Stimulated activated CD4-positive, alpha-beta T cell treated with anti-CD3 and anti-CD28 coated beads, Interleukin-15, amount 100 ng/mL, for 24 hours (primary cell): ENCODE measurements at regions not wholly inside any gene's neighbourhood (a gene's known extent, or its start where the extent isn't known, plus 50 kb on each side); places are given as distances from the start of the nearest gene placed in this dataset.

Experiments
- DNase-seq: peaks from one replicate; pipeline ENCODE4 v3.0.0-alpha.2; 2020

DNA sequence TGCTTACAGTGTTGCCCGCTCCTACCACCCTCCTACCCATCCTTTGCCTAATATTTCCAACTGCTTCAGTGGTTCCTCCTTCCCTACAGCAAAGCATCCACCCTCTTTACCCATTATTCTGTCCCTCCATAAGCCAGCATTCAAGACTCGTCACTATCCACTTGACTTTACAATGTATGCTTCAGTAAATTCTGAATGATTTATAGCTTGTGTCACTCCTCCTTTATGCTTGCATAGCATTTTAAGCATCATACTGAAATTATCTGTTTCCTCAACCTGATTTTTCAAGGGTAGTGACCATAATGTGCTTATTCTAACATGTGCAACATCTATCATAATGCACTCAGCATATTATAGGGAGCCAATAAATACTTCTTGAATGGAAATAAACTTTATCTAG is 365.5 kb downstream of the RAB28 start:
- no peak for DNase-seq

DNA sequence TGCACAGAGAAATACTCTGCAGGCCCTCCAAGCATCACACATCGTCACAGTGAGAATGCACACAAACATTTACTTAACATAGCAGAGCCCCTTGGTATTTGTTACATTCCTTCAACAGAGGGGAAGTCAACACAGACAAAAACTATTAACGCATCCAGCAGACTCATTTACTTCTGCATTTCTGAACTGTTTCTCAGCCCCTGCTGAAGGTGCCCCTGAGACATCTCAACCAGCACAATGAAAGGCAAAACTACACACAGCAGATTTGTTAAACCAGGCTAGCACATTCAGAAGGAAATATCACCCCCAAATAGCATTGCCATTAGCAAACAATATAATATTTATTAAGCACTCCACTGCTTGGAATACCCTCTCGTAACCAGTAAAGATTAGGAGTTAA is 367.0 kb downstream of the RAB28 start:
- no peak for DNase-seq

DNA sequence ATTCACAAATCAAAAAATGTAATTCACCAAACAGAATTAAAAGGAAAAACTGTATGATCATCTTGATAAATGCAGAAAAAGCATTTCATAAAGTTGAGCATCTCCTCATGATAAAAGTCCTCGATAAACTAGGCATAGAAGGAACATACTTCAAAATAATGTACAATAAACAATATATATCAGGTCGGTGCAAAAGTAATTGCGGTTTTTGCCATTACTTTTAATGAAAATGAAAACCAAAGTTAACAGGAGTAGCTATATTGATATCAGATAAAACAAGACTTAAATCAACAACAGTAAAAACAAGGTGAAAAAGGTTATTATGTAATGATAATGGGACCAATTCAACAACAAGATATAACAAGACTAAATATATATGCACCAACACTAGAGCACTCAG is 372.1 kb downstream of the RAB28 start:
- no peak for DNase-seq

DNA sequence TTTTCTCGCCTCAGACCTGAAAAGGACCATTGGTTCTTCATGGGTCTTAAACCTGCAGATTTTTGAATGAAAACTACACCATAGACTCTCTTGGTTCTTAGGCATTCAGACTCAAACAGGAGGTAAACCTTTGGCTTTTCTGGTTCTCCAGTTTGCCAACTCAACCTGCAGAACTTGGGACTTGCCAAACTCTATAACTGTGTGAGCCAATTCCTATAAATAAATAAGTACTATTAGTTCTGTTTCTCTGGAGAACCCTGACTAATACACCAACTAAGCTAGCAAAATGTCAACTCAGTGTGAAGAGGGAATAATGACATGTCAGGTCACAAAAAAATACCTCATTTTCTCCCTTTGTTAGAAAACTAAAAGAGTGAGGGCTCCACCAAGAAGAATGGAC is 374.6 kb downstream of the RAB28 start:
- DNase-seq = no peak

DNA sequence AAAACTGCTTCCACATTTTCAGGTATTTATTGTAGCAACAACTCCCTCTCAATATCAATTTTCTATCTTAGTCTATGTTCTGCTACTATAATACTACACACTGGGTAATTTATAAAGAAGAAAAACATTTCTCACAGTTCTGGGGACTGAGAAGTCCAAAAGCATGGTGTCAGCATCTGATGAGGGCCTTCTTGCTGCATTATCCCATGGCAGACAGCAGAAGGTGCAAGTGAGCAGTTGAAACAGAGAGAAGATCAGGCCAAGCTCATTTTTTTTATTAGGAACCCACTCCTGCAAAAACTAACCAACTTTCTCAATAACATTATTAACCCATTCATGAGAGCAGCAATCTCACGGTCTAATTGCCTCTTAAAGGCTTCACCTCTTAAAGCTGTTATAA is 376.0 kb downstream of the RAB28 start:
- no peak for DNase-seq

DNA sequence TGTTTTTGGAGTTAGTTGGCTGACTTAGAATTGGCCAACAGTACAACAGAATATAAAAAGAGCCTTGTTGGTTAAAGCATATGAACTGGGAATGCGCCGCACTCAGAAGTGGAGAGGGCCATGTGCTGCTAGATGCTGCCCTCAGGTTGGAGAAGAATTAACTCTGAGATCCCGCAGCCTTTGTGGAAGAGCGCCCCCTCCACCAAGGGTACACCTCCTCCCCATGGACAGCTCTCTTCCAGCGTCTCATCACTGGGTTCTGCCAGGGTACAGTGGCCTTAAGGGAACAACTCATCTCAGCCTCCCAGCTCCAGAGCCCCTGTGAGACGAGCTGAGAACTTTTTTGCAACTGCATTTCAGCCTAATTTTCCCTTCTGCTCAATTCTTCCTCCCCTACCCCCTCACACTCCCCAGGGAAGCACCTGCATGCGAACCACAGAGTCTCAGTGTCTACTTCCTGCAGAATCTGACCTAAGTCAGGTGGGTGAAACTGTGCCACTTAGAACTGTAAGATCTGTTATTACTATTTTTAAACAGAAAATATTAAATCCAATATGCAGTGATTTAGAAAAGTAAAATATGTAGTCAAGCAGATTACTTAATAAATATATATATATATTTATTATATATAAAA is 380.6 kb downstream of the RAB28 start:
- no peak for DNase-seq

DNA sequence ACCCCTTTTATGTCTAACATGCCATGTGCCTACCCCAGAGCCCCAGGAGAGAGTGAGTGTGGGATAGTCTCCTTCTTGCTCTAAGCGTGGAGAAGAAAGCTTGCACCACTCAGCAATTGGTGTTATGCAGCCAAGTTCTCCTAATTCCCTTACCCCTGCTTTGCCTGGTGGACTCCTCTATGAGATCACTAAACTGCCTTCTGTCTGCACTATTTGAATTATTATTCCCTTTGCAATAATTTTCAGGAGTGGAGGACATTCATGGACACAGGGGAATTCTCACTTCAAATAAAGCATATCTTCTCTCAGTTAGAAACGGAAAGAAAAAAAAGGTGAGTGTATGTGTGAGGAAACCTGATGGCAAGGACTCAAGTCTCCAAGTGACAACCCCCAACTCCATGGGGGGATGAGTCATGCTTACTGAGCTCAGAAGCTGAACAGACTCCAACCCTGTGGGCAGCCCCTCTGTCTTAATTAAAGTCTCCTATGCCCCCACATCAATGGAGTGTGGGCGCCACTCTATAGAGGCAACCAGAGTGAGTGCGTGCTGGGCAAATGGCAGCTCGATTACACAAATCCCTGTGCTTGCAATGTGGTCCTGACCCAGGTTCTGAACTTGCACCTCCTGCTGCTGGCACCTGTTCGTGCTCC is 381.9 kb downstream of the RAB28 start:
- no peak for DNase-seq

DNA sequence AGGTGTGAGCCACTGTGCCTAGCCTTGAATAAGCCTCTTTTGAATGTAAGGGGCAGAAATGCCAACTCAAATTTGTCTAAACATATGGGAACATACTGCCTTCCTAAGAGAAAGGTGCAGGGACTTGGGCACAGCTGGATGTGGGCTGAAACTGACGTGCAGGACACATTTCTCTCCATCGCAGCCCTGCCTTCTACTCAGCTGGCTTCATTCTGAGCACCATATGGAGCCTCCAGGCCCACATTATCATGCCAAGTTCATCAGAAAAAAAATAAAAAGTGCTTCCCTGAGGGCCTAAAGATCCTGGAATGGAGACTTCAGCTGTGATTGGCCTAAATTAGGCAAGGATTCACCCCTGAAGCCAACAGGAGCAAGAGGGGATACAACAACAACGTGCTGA is 386.2 kb downstream of the RAB28 start:
- DNase-seq = no peak

DNA sequence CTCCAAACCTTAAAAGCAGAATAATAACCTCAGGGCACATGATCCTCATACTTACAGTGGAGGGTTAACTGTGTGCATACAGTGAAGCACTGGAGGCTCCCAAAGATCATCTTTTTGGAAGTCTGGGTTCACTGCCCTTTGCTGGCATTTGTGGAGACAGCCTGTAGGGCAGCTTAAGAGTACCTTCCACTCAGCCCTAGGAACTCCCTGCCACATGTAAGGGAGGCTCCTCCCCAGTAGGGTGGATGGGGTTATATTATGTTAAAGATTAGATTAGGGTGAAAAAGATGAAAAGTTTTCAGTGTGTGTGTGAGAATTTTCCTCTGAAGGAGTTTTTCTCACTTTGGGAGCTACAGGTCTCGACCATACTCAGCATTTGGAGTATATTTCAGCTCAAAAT is 388.4 kb downstream of the RAB28 start:
- DNase-seq = no peak

DNA sequence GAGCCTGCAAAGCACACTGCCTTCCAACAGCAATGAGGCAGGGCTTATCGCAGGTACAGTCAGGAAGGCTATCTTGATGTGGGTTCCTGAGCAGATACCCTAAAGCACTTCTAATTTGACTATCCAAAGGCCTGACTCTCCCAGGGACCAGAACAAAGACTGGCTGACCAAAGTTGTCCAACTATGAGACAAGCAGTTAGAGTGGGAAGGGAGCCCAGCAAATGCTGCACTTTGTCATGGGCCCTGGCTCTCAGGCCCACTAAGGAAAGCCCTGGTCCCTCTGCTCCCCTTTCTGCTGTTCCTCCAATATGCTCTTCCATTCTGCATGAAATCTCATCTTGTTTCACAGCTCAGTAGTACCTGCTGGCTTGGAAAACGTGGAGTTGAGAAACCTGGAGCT is 391.0 kb downstream of the RAB28 start:
- DNase-seq = no peak

DNA sequence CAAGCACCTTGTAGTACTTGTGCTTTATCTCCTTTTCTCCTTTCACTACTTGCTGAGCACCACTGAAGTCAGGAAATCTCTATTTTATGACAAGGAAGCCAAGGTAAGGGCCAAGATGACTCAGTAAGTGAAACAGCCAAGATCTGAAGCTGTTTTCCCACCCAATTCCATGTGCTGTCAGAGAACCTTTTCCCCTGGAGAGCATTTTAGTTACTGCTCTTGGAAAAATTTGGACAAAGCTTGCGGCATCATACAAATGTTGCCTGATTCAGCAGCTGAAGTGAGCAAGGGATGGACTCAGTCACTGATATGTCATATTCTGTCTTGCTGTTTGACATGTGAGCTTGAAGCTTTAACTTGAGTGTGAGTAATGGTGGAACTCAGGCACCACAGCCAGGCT is 391.4 kb downstream of the RAB28 start:
- DNase-seq = no peak

DNA sequence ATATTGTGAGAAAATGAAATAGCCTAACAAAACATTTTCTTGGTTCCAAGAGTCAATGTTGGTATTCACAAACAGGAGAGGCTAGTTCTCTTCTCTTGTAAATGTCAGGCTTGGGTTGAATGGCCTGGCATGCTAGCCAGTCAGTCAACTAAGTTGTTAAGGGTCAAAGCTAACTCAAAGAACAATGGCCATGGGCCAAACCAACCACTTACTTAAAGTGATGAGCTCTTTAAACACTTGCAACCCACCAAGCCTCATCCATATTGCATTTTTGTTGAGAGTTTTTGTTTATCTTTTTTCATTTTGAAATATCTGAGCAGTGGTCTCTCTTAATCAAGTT is 394.5 kb downstream of the RAB28 start:
- DNase-seq = no peak

DNA sequence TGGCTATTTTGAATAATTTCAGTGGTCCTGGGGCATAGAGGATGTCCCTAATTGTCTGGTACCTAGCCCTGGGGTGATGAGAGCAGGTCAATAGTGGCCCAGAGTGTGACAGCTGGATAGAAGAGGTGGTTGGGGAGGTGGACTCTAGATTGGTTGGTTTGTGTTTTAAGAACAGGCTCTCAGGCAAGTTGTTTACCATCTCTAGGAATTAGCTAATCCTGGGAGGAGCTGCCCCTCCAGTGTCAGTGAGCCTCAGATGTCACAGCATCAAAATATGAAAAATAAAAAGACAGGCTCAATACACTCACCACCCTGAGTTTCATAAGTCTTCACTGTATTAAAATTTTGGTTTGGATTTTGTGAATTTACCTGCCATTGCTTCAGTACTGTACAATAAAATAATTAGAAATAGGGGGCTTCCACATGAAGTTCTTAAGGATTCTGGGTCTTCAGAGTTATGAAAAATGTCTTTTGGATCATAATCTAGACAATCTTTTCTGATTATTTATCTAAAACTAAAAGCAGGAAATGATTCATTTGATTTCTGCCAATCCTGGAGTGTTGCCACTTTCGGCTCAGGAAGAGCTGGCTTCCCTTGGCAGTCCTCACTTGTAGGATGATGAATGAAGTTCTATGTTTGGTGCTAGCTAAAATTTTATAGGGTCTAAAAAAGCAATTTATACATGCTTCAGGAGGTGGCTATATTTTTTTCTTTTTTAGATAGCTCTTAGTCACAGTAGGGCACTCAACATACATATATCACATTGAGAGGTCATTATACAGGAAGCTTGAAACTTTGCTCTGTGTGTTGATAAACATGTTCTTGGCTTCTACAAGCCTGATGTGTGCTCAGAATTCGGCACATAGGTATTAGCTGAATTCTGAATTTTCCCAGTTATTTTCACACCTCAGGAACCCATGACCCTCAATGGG is 395.1 kb downstream of the RAB28 start:
- no peak for DNase-seq

DNA sequence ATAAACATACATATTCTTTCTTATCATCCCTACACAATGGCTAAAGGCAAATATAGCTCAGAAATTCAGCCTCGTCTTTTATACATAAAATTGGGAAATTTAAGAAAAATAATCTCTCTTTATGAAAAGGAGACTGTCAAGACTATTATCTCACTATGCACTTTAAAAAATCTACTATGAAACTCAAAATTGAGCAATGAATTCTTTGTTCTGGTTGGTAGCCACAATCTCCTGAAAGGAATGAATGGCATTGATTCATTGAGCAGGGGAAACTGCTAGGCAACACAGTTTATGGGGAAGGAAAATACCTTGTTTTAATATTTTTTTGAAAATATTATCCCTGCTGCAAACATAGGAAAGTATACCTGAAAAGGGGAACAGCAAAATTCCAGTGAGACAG is 397.1 kb downstream of the RAB28 start:
- DNase-seq = no peak

DNA sequence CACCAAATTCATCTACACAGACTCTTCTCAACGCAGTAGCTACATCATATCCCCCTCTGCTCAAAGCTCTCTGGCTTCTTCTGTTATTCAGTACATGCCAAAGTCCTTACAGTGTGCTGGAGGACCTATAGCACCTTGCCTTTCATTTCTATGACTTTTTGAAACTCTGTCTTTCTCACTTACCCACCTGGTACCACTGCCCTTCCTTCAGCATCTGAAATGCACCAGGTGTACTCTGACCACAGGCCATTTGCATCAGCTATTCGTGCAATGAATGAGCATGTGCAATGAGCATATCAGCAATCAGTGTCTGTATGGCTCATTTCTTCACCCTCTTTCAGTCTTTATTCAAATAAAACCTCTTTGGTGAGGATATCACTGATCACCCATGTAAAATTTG is 399.9 kb downstream of the RAB28 start:
- DNase-seq = no peak

DNA sequence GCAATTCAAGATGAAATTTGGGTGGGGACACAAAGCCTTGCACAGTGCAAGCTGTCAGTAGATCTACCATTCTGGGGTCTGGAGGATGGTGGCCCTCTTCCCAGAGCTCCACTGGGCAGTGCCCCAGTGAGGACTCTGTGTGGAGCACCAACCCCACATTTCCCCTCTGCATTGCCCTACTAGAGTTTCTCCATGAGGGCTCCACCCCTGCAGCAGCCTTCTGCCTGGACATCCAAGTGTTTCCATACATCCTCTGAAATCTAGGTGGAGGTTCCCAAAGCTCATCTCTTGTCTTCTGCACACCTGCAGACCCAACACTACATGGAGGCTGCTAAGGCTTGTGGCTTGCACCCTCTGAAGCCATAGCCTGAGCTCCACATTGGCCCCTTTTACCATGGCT is 402.3 kb downstream of the RAB28 start:
- DNase-seq = no peak

DNA sequence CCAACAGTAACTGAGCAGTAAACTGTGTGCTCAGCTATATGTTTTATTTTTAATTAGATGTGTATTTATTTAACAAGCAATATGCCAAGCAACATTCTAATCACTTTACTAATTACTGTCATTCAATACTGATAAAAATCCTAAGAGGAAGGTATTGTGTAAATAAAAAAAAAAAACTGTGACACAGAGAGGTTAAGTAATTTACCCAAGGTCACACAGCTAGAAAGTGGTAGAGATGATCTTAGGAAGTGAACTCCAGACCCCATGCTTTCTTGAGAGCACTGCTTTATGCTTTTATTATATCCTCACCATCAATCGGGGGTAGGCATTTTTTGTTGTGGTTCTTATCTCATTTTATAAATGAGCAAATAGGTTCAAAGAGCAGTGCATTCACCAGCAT is 417.1 kb downstream of the RAB28 start:
- no peak for DNase-seq

DNA sequence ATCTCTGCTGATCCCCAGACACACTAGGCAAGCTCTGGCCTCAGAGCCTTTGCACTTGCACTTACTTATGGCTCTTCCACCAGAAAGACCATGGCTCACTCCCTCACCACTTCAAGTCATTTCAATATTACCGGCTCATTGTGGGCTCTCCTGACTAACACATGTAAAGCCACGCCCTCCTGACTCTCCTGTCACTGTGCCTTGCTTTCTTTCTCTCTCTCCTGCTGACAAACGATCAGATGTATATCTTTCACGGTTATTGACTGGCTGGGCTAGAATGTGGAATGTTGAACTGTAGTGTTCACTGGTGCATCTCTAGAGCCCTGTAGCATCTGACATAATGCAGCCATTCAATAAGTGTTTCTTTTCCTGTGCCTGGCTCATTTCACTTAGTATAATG is 425.1 kb downstream of the RAB28 start:
- no peak for DNase-seq

DNA sequence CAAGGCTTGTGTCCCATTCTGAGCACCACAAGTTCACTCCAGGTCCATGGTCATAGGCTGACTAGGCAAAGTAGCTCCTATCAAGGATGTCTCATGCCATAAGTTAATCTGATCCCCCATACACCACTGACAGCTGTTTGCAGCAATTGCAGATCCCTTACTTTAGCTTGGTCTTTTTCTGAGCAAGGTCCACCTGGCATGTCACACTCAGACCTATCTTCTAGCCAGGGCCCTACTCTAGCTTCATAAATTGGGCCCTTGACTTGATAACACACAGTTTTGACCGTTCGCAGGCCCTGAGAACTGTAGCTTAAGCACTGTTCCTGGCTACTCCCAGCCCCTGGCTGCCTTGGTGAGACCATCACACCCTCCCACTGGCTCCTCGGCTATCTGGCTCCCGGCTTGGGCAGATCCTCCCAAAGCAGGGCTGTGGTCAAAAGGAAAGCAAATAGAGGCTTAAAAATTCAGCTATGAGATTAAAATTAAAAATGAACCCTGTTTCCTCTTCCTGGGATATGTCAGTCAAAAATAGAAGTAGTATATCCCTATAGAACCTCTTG is 427.4 kb downstream of the RAB28 start:
- DNase-seq = no peak

DNA sequence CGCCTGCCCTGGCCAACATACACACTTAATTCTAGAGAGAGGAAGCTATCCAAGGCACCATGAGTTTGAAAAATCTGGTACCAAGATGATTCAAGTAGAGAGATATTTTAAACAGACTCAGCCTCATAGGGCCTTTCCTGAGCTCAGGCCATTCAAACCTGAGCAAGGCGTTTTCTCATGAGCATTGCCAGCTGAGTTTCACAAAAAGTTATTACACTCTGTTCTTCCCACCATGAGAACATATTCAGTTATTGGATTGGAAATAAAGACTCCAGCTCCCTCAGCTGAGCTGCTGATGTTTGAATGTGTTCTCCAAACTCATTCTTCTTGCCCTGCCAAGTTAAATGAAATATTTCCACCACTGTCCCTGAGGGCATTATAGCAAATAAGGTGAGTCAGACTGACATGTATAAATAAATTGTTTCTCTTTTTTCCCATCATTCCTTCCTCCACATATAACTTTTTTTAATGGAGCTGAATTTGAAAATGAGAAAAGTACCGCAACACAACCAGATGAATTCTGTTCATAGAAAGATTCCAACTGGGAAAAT is 429.6 kb downstream of the RAB28 start:
- DNase-seq = no peak

DNA sequence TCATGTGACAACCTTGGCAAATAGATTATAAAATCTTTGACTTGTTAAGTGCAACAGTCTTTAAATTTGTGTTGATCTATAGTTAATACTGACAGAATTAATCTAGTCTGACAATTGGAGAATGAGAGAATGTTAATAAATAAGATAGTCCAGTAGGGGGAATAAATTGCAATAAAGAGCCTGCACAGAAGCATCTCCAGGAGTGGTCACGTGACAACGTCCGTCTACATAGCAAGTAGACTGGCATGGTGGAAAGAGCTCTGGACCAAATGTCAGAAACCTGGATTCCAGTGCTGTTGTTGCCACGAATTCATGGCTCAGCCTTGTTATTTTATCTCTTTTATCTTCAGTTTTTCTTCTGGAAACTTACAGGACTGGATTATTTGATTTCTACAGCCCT is 436.5 kb downstream of the RAB28 start:
- DNase-seq = no peak

DNA sequence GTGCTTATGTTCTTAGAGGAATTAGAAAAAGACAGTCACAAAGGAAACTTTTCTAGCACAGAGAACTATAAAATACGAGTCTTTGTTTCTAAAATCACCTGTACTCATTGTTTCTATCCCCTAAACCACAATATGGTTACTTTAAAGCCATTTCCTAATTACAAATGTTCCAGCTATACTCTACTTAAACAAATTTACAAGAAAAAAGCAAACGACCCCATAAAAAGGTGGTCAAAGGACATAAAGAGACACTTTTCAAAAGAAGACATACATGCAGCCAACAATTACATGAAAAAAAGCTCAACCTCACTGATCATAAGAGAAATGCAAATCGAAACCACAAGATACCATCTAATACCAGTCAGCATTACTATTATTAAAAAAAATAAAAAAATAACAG is 447.3 kb downstream of the RAB28 start:
- no peak for DNase-seq

DNA sequence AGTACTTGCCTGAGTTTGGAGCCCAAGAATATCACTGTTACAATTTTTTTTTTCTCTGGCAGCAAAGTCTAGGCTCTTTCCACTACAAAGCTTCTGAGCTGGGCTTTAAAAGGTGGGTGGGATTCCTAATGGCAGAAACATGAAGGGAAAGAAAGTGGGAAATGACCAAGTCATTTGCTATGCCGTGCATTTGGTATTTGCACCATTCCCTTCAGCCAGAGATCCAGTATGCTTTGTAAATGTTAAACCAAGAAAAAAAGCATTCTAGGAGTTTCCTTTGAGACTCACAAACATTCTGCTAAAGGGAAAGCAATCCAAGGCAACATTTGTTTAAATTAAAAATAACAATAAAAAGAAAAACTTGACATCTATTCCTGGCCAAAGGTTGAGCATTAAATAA is 451.2 kb downstream of the RAB28 start:
- no peak for DNase-seq
